WTC11 (cell line): ENCODE measurements at regions not wholly inside any gene's neighbourhood (a gene's known extent, or its start where the extent isn't known, plus 50 kb on each side); places are given as distances from the start of the nearest gene placed in this dataset.

ENCODE experiments used
- ATAC-seq: fragments of 200-7000 bp; cut with Tn5 transposase; 2 replicates; pipeline ENCODE4 v1.10.0; 2021; ENCODE audit warnings: mild to moderate bottlenecking, moderate library complexity
- CTCF ChIA-PET: fragments of 300-600 bp; sonication (Branson Sonifier 250); formaldehyde crosslinking; loops from one replicate; lab custom pipeline; 2021; ENCODE audit warnings: antibody characterized with exemption; lab: Charles Lee
- POLR2A ChIA-PET: fragments of 350-600 bp; sonication (Branson Sonifier 250); formaldehyde crosslinking; loops from one replicate; lab custom pipeline; 2021; ENCODE audit warnings: antibody characterized with exemption; lab: Charles Lee
- DNase-seq: peaks from one replicate; pipeline ENCODE4 v3.0.0; 2021; ENCODE audit warnings: low spot score
- H3K27ac Mint-ChIP-seq: 2 replicates; pipeline ENCODE4 v1.8.0; 2021; ENCODE audit warnings: mixed read lengths
- H3K27me3 Mint-ChIP-seq: 2 replicates; pipeline ENCODE4 v1.8.0; 2021; ENCODE audit warnings: low read depth, mild to moderate bottlenecking, moderate library complexity, mixed read lengths
- H3K36me3 Mint-ChIP-seq: 2 replicates; pipeline ENCODE4 v1.8.0; 2021; ENCODE audit warnings: mixed read lengths
- H3K4me1 Mint-ChIP-seq: 2 replicates; pipeline ENCODE4 v1.8.0; 2022; ENCODE audit warnings: mixed read lengths
- H3K4me3 Mint-ChIP-seq: 2 replicates; pipeline ENCODE4 v1.8.0; 2021; ENCODE audit warnings: mild to moderate bottlenecking, moderate library complexity, mixed read lengths
- H3K9me3 Mint-ChIP-seq: 2 replicates; pipeline ENCODE4 v1.8.0; 2021; ENCODE audit warnings: mixed read lengths
- ATF3 ChIP-seq: sonication (generic); formaldehyde crosslinking; conservative IDR thresholded peaks from 2 replicates; pipeline ENCODE4 v1.8.1; 2022; ENCODE audit warnings: mild to moderate bottlenecking, missing genetic modification reagents
- GABPB1 ChIP-seq: sonication (generic); formaldehyde crosslinking; IDR thresholded peaks from 2 replicates; pipeline ENCODE4 v1.8.1; 2023; ENCODE audit warnings: mild to moderate bottlenecking, missing genetic modification reagents
- NFYB ChIP-seq: sonication (generic); formaldehyde crosslinking; conservative IDR thresholded peaks from 2 replicates; pipeline ENCODE4 v1.8.0; 2022; ENCODE audit warnings: low read depth, missing genetic modification reagents
- NR3C1 ChIP-seq: sonication (generic); formaldehyde crosslinking; conservative IDR thresholded peaks from 2 replicates; pipeline ENCODE4 v1.8.1; 2023; ENCODE audit warnings: low read depth, mild to moderate bottlenecking, missing genetic modification reagents
- SP1 ChIP-seq: sonication (generic); formaldehyde crosslinking; conservative IDR thresholded peaks from 2 replicates; pipeline ENCODE4 v1.8.1; 2022; ENCODE audit warnings: missing genetic modification reagents
- TCF7 ChIP-seq: sonication (generic); formaldehyde crosslinking; IDR thresholded peaks from 2 replicates; pipeline ENCODE4 v1.8.0; 2022; ENCODE audit warnings: mild to moderate bottlenecking, low read depth, missing genetic modification reagents, moderate library complexity
- TEAD1 ChIP-seq: sonication (generic); formaldehyde crosslinking; IDR thresholded peaks from 2 replicates; pipeline ENCODE4 v1.8.0; 2022; ENCODE audit warnings: mild to moderate bottlenecking, missing genetic modification reagents
- ZNF121 ChIP-seq: sonication (generic); formaldehyde crosslinking; IDR thresholded peaks from 2 replicates; pipeline ENCODE4 v1.8.0; 2023; ENCODE audit warnings: missing genetic modification reagents
- ZNF219 ChIP-seq: sonication (generic); formaldehyde crosslinking; IDR thresholded peaks from 2 replicates; pipeline ENCODE4 v1.8.0; 2023; ENCODE audit warnings: missing genetic modification reagents, mild to moderate bottlenecking, borderline replicate concordance
- ZSCAN18 ChIP-seq: fragments of 250-450 bp; sonication (Bioruptor Pico); IDR thresholded peaks from 2 replicates; pipeline ENCODE4 v2.1.2; 2022; ENCODE audit warnings: mild to moderate bottlenecking, moderate library complexity
- TF ChIP-seq, protein P1 (sequence below): fragments of 250-450 bp; sonication (Bioruptor Pico); IDR thresholded peaks from 2 replicates; pipeline ENCODE4 v1.9.0; 2021; ENCODE audit warnings: mild to moderate bottlenecking, borderline replicate concordance
- TF ChIP-seq, protein P2 (sequence below): sonication (generic); formaldehyde crosslinking; IDR thresholded peaks from 2 replicates; pipeline ENCODE4 v1.8.0; 2022; ENCODE audit warnings: mild to moderate bottlenecking, missing genetic modification reagents
- TF ChIP-seq, protein P3 (sequence below): sonication (generic); formaldehyde crosslinking; IDR thresholded peaks from 2 replicates; pipeline ENCODE4 v1.8.1; 2022; ENCODE audit warnings: missing genetic modification reagents, borderline replicate concordance

DNA sequence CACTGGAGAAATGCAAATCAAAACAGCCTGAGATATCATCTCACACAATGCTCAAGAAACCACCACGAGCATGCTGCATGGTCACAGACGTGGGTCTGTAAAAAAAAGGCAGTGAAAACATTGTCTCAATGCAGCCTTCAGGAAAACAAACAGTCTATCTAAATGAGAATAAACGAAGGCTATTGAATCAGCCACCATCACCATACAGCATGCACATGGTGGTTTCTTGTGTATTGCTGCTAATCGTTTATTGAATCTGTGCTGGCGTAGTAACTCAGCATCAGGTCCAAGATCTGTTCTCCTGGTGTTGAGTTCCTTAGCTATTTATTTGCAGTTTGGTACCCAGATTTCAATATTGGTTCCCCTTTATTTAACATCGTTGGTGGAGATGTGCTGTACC is 1115.0 kb downstream of the CDH18 start (continued):
- TF ChIP-seq, protein P1, sequence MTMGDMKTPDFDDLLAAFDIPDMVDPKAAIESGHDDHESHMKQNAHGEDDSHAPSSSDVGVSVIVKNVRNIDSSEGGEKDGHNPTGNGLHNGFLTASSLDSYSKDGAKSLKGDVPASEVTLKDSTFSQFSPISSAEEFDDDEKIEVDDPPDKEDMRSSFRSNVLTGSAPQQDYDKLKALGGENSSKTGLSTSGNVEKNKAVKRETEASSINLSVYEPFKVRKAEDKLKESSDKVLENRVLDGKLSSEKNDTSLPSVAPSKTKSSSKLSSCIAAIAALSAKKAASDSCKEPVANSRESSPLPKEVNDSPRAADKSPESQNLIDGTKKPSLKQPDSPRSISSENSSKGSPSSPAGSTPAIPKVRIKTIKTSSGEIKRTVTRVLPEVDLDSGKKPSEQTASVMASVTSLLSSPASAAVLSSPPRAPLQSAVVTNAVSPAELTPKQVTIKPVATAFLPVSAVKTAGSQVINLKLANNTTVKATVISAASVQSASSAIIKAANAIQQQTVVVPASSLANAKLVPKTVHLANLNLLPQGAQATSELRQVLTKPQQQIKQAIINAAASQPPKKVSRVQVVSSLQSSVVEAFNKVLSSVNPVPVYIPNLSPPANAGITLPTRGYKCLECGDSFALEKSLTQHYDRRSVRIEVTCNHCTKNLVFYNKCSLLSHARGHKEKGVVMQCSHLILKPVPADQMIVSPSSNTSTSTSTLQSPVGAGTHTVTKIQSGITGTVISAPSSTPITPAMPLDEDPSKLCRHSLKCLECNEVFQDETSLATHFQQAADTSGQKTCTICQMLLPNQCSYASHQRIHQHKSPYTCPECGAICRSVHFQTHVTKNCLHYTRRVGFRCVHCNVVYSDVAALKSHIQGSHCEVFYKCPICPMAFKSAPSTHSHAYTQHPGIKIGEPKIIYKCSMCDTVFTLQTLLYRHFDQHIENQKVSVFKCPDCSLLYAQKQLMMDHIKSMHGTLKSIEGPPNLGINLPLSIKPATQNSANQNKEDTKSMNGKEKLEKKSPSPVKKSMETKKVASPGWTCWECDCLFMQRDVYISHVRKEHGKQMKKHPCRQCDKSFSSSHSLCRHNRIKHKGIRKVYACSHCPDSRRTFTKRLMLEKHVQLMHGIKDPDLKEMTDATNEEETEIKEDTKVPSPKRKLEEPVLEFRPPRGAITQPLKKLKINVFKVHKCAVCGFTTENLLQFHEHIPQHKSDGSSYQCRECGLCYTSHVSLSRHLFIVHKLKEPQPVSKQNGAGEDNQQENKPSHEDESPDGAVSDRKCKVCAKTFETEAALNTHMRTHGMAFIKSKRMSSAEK (CRISPR knock-in tag), result no peak
- TF ChIP-seq SP1 (CRISPR knock-in tag) (no peak), TEAD1 (no peak), TCF7 (CRISPR knock-in tag) (no peak), ATF3 (CRISPR knock-in tag) (no peak), GABPB1 (CRISPR knock-in tag) (no peak), NFYB (CRISPR knock-in tag) (no peak)

- Mint-ChIP-seq H3K4me1 (peaks cover 5% of the 10 kb centered on the region), H3K4me3 (no peak overlapping the region)
- no peak for DNase-seq
Observed at GRCh38 chr5:18876565-18876964, 1111.4 kb downstream of the CDH18 start.

GRCh38 chr5:18881615-18882014 is 1106.4 kb downstream of the CDH18 start:
- ChIA-PET CTCF (no interaction called here), POLR2A (no interaction called here)
- no peak overlapping the region for H3K4me3 Mint-ChIP-seq
- H3K36me3 Mint-ChIP-seq, result no peaks in the 10 kb centered on the region
- no peak overlapping the region for H3K27ac Mint-ChIP-seq
- H3K4me1 Mint-ChIP-seq, result no peaks in the 10 kb centered on the region
- TF ChIP-seq, protein P2, sequence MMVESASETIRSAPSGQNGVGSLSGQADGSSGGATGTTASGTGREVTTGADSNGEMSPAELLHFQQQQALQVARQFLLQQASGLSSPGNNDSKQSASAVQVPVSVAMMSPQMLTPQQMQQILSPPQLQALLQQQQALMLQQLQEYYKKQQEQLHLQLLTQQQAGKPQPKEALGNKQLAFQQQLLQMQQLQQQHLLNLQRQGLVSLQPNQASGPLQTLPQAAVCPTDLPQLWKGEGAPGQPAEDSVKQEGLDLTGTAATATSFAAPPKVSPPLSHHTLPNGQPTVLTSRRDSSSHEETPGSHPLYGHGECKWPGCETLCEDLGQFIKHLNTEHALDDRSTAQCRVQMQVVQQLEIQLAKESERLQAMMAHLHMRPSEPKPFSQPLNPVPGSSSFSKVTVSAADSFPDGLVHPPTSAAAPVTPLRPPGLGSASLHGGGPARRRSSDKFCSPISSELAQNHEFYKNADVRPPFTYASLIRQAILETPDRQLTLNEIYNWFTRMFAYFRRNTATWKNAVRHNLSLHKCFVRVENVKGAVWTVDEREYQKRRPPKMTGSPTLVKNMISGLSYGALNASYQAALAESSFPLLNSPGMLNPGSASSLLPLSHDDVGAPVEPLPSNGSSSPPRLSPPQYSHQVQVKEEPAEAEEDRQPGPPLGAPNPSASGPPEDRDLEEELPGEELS (CRISPR knock-in tag), result no peak
- TF ChIP-seq, protein P3, sequence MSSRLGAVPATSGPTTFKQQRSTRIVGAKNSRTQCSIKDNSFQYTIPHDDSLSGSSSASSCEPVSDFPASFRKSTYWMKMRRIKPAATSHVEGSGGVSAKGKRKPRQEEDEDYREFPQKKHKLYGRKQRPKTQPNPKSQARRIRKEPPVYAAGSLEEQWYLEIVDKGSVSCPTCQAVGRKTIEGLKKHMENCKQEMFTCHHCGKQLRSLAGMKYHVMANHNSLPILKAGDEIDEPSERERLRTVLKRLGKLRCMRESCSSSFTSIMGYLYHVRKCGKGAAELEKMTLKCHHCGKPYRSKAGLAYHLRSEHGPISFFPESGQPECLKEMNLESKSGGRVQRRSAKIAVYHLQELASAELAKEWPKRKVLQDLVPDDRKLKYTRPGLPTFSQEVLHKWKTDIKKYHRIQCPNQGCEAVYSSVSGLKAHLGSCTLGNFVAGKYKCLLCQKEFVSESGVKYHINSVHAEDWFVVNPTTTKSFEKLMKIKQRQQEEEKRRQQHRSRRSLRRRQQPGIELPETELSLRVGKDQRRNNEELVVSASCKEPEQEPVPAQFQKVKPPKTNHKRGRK (CRISPR knock-in tag), result no peak
- TF ChIP-seq ZSCAN18 (CRISPR knock-in tag) (no peak), ZNF121 (CRISPR knock-in tag) (no peak), ZNF219 (CRISPR knock-in tag) (no peak)
- H3K27me3 Mint-ChIP-seq, result no peaks in the 10 kb centered on the region
- ATAC-seq (no peak), DNase-seq (no peak)
- H3K9me3 Mint-ChIP-seq, result no peaks in the 10 kb centered on the region

More at GRCh38 chr5:18876565-18876964, 1111.4 kb downstream of the CDH18 start:
- Mint-ChIP-seq H3K36me3 (no peaks in the 10 kb centered on the region), H3K27me3 (peaks cover 11% of the 10 kb centered on the region), H3K27ac (no peak overlapping the region), H3K9me3 (no peaks in the 10 kb centered on the region)
- TF ChIP-seq NR3C1 (CRISPR knock-in tag), result no peak
- no peak for ATAC-seq
- ChIA-PET CTCF (no interaction called here), POLR2A (no interaction called here)
